SU-DHL-6 (cell line): ENCODE measurements at regions not wholly inside any gene's neighbourhood (a gene's known extent, or its start where the extent isn't known, plus 50 kb on each side); places are given as distances from the start of the nearest gene placed in this dataset.

Source experiments
- H2AFZ ChIP-seq: fragments of 200-600 bp; sonication (generic); 2 replicates; pipeline ENCODE4 v1.6.1; 2014; ENCODE audit warnings: low read depth, mild to moderate bottlenecking, moderate library complexity, mixed read lengths, antibody characterized with exemption, low read length; ENCODE audit not compliant: severe bottlenecking
- H3F3A ChIP-seq: fragments of 200-600 bp; shearing (Covaris generic); 2 replicates; pipeline ENCODE4 v1.6.0; 2016; ENCODE audit warnings: antibody characterized with exemption, mild to moderate bottlenecking; ENCODE audit not compliant: insufficient read depth
- H3K27ac ChIP-seq: fragments of 200-600 bp; sonication (generic); 2 replicates; pipeline ENCODE4 v1.5.1; 2016; ENCODE audit warnings: low read depth, mild to moderate bottlenecking, low read length, moderate library complexity, mixed read lengths
- H3K27me3 ChIP-seq: fragments of 200-600 bp; sonication (generic), shearing (Covaris generic); 2 replicates; pipeline ENCODE4 v1.6.0; 2014; ENCODE audit warnings: mild to moderate bottlenecking, low read length
- H3K36me3 ChIP-seq: fragments of 200-600 bp; sonication (generic); 2 replicates; pipeline ENCODE4 v1.6.1; 2014; ENCODE audit warnings: mild to moderate bottlenecking, low read length, mixed read lengths
- H3K4me2 ChIP-seq: fragments of 300-600, 200-600 bp; shearing (Covaris generic), sonication (generic); 2 replicates; pipeline ENCODE4 v1.6.0; 2014; ENCODE audit warnings: low read length, low read depth, mild to moderate bottlenecking; ENCODE audit not compliant: poor library complexity, severe bottlenecking
- H3K4me3 ChIP-seq: fragments of 200-600 bp; sonication (generic); 2 replicates; pipeline ENCODE4 v1.5.1; 2014; ENCODE audit warnings: antibody characterized with exemption, low read length, mild to moderate bottlenecking, mixed read lengths; ENCODE audit not compliant: insufficient read depth, poor library complexity, severe bottlenecking
- H3K79me2 ChIP-seq: fragments of 200-600 bp; sonication (generic); 2 replicates; pipeline ENCODE4 v1.6.1; 2014; ENCODE audit warnings: mild to moderate bottlenecking, low read length, moderate library complexity; ENCODE audit not compliant: insufficient read depth
- H3K9ac ChIP-seq: fragments of 200-600 bp; sonication (generic); 2 replicates; pipeline ENCODE4 v1.7.0; 2014; ENCODE audit warnings: mild to moderate bottlenecking, low read length
- H3K9me2 ChIP-seq: fragments of 200-600 bp; sonication (generic); replicated peaks from 2 replicates; pipeline ENCODE4 v1.6.1; 2014; ENCODE audit warnings: low read length; ENCODE audit not compliant: insufficient read depth
- H3K9me3 ChIP-seq: fragments of 200-600 bp; sonication (generic); 2 replicates; pipeline ENCODE4 v1.6.1; 2014; ENCODE audit warnings: low read length, mixed read lengths; ENCODE audit not compliant: insufficient read depth
- H4K20me1 ChIP-seq: fragments of 200-600 bp; sonication (generic); 2 replicates; pipeline ENCODE4 v1.6.1; 2014; ENCODE audit warnings: low read depth, mild to moderate bottlenecking, antibody characterized with exemption, low read length, moderate library complexity, mixed read lengths
- EZH2phosphoT487 ChIP-seq: fragments of 200-600 bp; sonication (generic), shearing (Covaris generic); conservative IDR thresholded peaks from 2 replicates; pipeline ENCODE4 v1.6.1; 2018; ENCODE audit warnings: mild to moderate bottlenecking, antibody characterized with exemption, low read length, moderate library complexity, mixed read lengths
- TF ChIP-seq, protein P1 (sequence below): fragments of 200-600 bp; sonication (generic); IDR thresholded peaks from one replicate; pipeline ENCODE4 v1.5.1; 2017; ENCODE audit warnings: antibody characterized with exemption, mild to moderate bottlenecking, low read length, moderate library complexity; ENCODE audit not compliant: insufficient read depth, poor library complexity, severe bottlenecking

DNA sequence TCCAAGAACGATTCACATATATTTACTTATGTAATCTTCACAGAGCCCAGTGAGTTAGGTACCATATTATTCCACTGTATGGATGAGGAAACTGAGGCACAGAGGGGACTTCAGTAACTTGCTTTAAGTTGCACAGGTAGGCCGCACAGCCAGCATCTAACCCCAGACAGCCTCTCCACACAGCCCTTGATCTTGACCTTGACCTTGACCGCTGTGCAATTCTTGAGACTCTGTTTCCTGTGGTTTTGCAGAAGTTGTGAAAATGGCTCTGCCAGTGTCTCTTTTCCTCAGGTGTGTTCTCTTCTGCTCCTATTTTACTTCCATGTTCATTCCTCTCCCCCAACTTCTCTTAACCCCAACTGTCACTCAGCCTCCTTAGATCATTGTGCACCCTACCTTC lies 206.5 kb downstream of the SOX11 start:
- Histone ChIP-seq H3K4me2 (no peak overlapping the region), H3K27me3 (no peaks in the 10 kb centered on the region), H3K27ac (no peak overlapping the region), H4K20me1 (no peaks in the 10 kb centered on the region), H2AFZ (no peak overlapping the region), H3K9me3 (no peaks in the 10 kb centered on the region), H3K9ac (no peak overlapping the region), H3K36me3 (no peaks in the 10 kb centered on the region), H3K9me2 (no peaks in the 10 kb centered on the region), H3F3A (no peaks in the 10 kb centered on the region), H3K4me3 (no peak overlapping the region), H3K79me2 (no peaks in the 10 kb centered on the region)
- TF ChIP-seq, protein P1, sequence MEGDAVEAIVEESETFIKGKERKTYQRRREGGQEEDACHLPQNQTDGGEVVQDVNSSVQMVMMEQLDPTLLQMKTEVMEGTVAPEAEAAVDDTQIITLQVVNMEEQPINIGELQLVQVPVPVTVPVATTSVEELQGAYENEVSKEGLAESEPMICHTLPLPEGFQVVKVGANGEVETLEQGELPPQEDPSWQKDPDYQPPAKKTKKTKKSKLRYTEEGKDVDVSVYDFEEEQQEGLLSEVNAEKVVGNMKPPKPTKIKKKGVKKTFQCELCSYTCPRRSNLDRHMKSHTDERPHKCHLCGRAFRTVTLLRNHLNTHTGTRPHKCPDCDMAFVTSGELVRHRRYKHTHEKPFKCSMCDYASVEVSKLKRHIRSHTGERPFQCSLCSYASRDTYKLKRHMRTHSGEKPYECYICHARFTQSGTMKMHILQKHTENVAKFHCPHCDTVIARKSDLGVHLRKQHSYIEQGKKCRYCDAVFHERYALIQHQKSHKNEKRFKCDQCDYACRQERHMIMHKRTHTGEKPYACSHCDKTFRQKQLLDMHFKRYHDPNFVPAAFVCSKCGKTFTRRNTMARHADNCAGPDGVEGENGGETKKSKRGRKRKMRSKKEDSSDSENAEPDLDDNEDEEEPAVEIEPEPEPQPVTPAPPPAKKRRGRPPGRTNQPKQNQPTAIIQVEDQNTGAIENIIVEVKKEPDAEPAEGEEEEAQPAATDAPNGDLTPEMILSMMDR = no peak
- no peak for TF ChIP-seq EZH2phosphoT487

DNA sequence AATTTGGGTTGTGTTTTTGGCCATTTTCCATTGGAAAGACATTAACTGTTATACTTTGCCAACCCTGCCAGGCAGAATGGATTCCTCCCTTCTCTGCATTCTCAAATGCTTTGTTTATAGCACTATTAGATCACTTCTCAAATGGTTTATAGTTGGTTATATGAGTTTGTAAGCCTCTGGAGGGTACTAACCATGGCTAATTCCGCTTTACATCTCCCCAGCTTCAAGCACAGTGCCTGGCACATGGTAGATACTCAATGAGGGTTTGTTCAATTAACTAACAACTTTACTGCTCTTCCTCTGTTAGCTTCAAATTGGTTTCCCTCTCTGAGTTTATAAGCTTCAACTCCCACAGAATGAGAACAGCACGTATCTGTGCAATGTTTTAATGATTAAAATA lies 213.5 kb downstream of the SOX11 start:
- Histone ChIP-seq H3K27me3 (no peaks in the 10 kb centered on the region), H3K4me2 (no peak overlapping the region), H3F3A (no peaks in the 10 kb centered on the region), H3K4me3 (no peak overlapping the region), H4K20me1 (no peaks in the 10 kb centered on the region), H3K36me3 (no peaks in the 10 kb centered on the region), H3K9ac (no peak overlapping the region), H3K9me3 (no peaks in the 10 kb centered on the region), H3K79me2 (no peaks in the 10 kb centered on the region), H3K27ac (no peak overlapping the region), H2AFZ (no peak overlapping the region), H3K9me2 (no peaks in the 10 kb centered on the region)
- no peak for TF ChIP-seq EZH2phosphoT487
- TF ChIP-seq, protein P1 = no peak

DNA sequence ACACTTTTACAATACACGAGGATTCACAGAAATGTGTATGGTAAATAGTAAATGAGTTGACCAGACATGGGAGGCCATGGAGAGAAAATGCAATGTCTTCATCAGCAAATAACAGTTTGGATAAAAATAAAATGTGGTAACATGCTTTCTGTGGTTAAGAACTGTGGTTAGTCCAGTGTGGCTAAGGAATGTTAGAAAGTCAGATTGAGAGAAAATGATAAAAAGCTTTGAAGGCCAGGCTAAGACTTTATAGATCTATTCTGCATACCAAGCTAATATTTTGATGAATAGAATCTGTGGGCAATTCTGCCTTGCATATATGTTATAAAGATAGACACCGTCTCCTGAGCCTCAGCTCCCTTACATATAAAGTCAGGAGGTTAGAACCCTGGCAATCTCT lies 215.9 kb downstream of the SOX11 start:
- Histone ChIP-seq H2AFZ (no peak overlapping the region), H3K9me2 (no peaks in the 10 kb centered on the region), H3K27ac (no peak overlapping the region), H3K9ac (no peak overlapping the region), H3K79me2 (no peaks in the 10 kb centered on the region), H3K4me3 (no peak overlapping the region), H3K9me3 (no peaks in the 10 kb centered on the region), H3K36me3 (no peaks in the 10 kb centered on the region), H3K4me2 (no peak overlapping the region), H3F3A (no peaks in the 10 kb centered on the region), H4K20me1 (no peaks in the 10 kb centered on the region), H3K27me3 (no peaks in the 10 kb centered on the region)
- TF ChIP-seq, protein P1 = no peak
- no peak for TF ChIP-seq EZH2phosphoT487

DNA sequence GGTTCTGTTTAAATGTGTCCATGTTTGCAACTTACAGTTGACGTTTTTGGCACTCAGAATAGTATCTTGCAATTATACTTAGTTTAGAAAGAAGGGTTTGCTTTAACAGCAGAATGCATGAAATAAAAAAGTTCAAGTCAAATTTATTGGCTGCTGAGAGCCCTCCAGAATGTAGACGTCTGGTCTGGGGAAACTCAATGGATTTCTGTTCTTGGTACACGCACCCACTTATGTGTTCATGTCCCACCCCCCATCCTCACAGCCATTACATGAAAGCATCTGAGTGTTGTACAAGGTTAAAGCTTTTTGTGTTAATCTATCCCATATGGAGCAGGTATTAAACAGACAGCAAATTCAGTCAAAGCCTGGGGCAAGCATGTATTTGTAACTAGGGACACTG lies 219.5 kb downstream of the SOX11 start:
- Histone ChIP-seq H3K36me3 (no peaks in the 10 kb centered on the region), H3K4me2 (no peak overlapping the region), H3K27me3 (no peaks in the 10 kb centered on the region), H3K9ac (no peak overlapping the region), H3K9me3 (no peaks in the 10 kb centered on the region), H3K27ac (no peak overlapping the region), H3K9me2 (no peaks in the 10 kb centered on the region), H3K79me2 (no peaks in the 10 kb centered on the region), H3F3A (no peaks in the 10 kb centered on the region), H3K4me3 (no peak overlapping the region), H2AFZ (no peak overlapping the region), H4K20me1 (no peaks in the 10 kb centered on the region)
- TF ChIP-seq EZH2phosphoT487 = no peak
- TF ChIP-seq, protein P1 = no peak
